CD4-positive, alpha-beta T cell (primary cell): ENCODE measurements at regions not wholly inside any gene's neighbourhood (a gene's known extent, or its start where the extent isn't known, plus 50 kb on each side); places are given as distances from the start of the nearest gene placed in this dataset.

ENCODE experiments used
- ATAC-seq: fragments of 200-7000 bp; cut with Tn5 transposase; one replicate; pipeline ENCODE4 v1.10.0; 2022; ENCODE audit warnings: mild to moderate bottlenecking; ENCODE audit not compliant: poor library complexity
- CTCF ChIA-PET: fragments of 350-600 bp; sonication (Branson Sonifier 250); formaldehyde crosslinking; loops from one replicate; lab custom pipeline; 2021; ENCODE audit warnings: antibody characterized with exemption, inconsistent platforms; lab: Charles Lee
- POLR2A ChIA-PET: fragments of 350-600 bp; sonication (Branson Sonifier 250); formaldehyde crosslinking; loops from one replicate; lab custom pipeline; 2021; ENCODE audit warnings: antibody characterized with exemption, inconsistent platforms; lab: Charles Lee
- DNase-seq, 14 experiments: peaks; one replicate each; pipeline ENCODE4 v3.0.0-alpha.2; 2013 to 2020; ENCODE audit warnings: mixed read lengths in 2 of 14
- H3K27ac ChIP-seq, 2 donors: one replicate each; pipeline versions ENCODE4 v1.5.1 to v1.7.0; 2013; ENCODE audit warnings: low read length in 2 of 2, low read depth in 1 of 2, mild to moderate bottlenecking in 1 of 2
- H3K27me3 ChIP-seq, 2 experiments: 1 replicate in 1 of 2; 2 replicates in 1 of 2; pipeline versions ENCODE4 v1.6.1 to v1.7.0; 2013; ENCODE audit warnings: low read length in 2 of 2, control low read depth in 1 of 2, mild to moderate bottlenecking in 1 of 2, moderate library complexity in 1 of 2; ENCODE audit not compliant: insufficient read depth in 2 of 2, control insufficient read depth in 1 of 2
- H3K36me3 ChIP-seq: one replicate; pipeline ENCODE4 v1.6.1; 2013; ENCODE audit warnings: low read length, control low read depth; ENCODE audit not compliant: insufficient read depth
- H3K4me1 ChIP-seq: one replicate; pipeline ENCODE4 v1.6.1; 2013; ENCODE audit warnings: low read length, control low read depth; ENCODE audit not compliant: insufficient read depth
- H3K4me3 ChIP-seq: one replicate; pipeline ENCODE4 v1.5.1; 2013; ENCODE audit warnings: mild to moderate bottlenecking, low read length, moderate library complexity
- H3K9me3 ChIP-seq, 2 experiments: 1 replicate in 1 of 2; 2 replicates in 1 of 2; pipeline versions ENCODE4 v1.6.1 to v1.7.0; 2013; ENCODE audit warnings: low read length in 2 of 2, mild to moderate bottlenecking in 2 of 2, control low read depth in 1 of 2, moderate library complexity in 1 of 2; ENCODE audit not compliant: control insufficient read depth in 1 of 2, insufficient read depth in 1 of 2
- H3K27ac Mint-ChIP-seq: one replicate; pipeline ENCODE4 v1.8.0; 2020; ENCODE audit warnings: mixed read lengths
- H3K27me3 Mint-ChIP-seq: one replicate; pipeline ENCODE4 v1.8.0; 2021; ENCODE audit warnings: mixed read lengths
- H3K36me3 Mint-ChIP-seq: one replicate; pipeline ENCODE4 v1.8.0; 2021; ENCODE audit warnings: low read depth, mixed read lengths
- H3K4me1 Mint-ChIP-seq: one replicate; pipeline ENCODE4 v1.8.0; 2021; ENCODE audit warnings: low read depth, mixed read lengths
- H3K4me3 Mint-ChIP-seq: one replicate; pipeline ENCODE4 v1.8.0; 2020; ENCODE audit warnings: mild to moderate bottlenecking, mixed read lengths
- H3K9me3 Mint-ChIP-seq: one replicate; pipeline ENCODE4 v1.8.0; 2020; ENCODE audit warnings: mixed read lengths
- intact Hi-C, 2 experiments: fragments of 100-400 bp; cut with DNase I in 1 of 2; cut with micrococcal nuclease in 1 of 2; formaldehyde crosslinking; loops; one replicate each; pipeline versions ENCODE4 v1.15.1 to v1.9.0; 2023 to 2025; cut with DNase I, micrococcal nuclease
- TF ChIP-seq, protein P1 (sequence below): fragments of 200-600 bp; IDR thresholded peaks from one replicate; pipeline ENCODE4 v1.8.0; 2022; ENCODE audit warnings: antibody characterized with exemption, mild to moderate bottlenecking

DNA sequence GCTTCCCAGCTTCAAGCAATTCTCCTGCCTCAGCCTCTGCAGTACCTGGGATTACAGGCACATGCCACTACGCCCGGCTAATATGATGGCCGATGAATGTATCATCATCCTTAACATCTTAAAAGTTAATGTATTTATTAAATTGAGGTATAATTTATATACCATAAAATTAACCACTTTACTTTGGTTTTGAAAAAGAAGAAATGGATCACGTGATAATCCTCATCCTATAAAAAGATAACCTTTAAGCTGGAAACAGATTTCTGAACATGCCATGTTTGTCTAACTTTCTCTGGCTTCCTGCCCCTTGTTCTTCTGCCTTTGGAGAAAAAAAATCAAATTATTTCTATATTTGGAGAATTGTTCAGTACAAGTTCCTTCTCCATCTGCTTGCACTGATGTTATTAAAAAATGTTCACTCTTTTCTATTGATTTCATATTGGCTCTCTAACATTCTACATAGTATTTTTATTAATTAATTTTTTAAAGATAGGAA lies 57.0 kb upstream of the ACTR3 start:
- Histone ChIP-seq H3K4me3 (no peak overlapping the region), H3K4me1 (no peaks in the 10 kb centered on the region), H3K27ac (no peak overlapping the region), H3K36me3 (no peaks in the 10 kb centered on the region), H3K27me3 (no peaks in the 10 kb centered on the region), H3K9me3 (no peaks in the 10 kb centered on the region)
- H3K4me1 Mint-ChIP-seq = no peaks in the 10 kb centered on the region
- ChIA-PET POLR2A (no interaction called here), CTCF (no interaction called here)
- H3K27me3 Mint-ChIP-seq = no peaks in the 10 kb centered on the region
- peaks cover 15% of the 10 kb centered on the region for H3K36me3 Mint-ChIP-seq
- no peak overlapping the region for H3K4me3 Mint-ChIP-seq
- no peak for ATAC-seq
- no peaks in the 10 kb centered on the region for H3K9me3 Mint-ChIP-seq
- DNase-seq = no peak
- intact Hi-C loops = no loop called here
- H3K27ac Mint-ChIP-seq = no peak overlapping the region
- TF ChIP-seq, protein P1, sequence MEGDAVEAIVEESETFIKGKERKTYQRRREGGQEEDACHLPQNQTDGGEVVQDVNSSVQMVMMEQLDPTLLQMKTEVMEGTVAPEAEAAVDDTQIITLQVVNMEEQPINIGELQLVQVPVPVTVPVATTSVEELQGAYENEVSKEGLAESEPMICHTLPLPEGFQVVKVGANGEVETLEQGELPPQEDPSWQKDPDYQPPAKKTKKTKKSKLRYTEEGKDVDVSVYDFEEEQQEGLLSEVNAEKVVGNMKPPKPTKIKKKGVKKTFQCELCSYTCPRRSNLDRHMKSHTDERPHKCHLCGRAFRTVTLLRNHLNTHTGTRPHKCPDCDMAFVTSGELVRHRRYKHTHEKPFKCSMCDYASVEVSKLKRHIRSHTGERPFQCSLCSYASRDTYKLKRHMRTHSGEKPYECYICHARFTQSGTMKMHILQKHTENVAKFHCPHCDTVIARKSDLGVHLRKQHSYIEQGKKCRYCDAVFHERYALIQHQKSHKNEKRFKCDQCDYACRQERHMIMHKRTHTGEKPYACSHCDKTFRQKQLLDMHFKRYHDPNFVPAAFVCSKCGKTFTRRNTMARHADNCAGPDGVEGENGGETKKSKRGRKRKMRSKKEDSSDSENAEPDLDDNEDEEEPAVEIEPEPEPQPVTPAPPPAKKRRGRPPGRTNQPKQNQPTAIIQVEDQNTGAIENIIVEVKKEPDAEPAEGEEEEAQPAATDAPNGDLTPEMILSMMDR = no peak

DNA sequence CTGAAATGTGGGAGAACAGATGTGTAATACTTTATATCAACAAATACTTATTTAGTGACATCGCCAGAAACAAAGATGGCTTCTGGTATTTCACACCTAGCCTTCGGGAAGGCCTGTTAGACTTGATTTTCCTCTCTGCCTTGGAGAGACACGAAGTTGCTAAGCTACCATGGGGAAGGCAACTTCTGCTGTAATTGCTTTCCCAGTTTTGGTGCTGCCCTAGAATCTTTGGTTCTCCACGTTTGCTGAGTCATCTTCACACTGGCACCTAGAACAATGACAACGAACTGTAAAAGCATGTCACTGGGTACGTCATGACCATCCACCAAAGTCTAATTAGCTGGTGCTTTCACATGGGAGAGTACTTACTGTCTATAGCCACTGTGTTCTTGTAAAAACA lies 58.7 kb upstream of the ACTR3 start:
- TF ChIP-seq, protein P1 = no peak
- POLR2A ChIA-PET = no interaction called here
- Histone ChIP-seq H3K9me3 (no peaks in the 10 kb centered on the region), H3K27me3 (no peaks in the 10 kb centered on the region), H3K4me3 (no peak overlapping the region), H3K4me1 (no peaks in the 10 kb centered on the region), H3K27ac (no peak overlapping the region), H3K36me3 (no peaks in the 10 kb centered on the region)
- Mint-ChIP-seq H3K4me1 (no peaks in the 10 kb centered on the region), H3K27me3 (no peaks in the 10 kb centered on the region), H3K27ac (no peak overlapping the region), H3K9me3 (no peaks in the 10 kb centered on the region), H3K4me3 (no peak overlapping the region), H3K36me3 (peaks cover 23% of the 10 kb centered on the region)
- intact Hi-C loops = no loop called here
- ATAC-seq (no peak), DNase-seq (no peak)
- CTCF ChIA-PET = no interaction called here

DNA sequence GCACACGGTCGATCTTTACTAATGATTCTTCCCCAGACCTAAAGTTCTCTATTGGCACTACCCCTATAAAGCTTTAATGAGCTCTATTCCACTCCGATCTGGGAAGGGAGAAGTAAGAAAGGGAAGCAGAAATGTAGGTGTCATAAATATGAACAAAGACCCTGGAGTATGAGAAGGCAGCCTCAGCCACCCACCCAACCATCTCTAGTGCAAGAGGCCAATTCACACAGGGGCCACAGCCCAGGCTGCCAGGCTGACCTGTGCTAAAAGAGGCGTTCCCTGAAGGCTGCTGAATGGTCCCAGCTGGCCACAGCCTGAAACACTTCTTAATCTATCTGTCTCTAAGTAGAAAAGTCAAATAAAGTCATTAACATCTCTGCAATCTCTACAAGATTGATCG lies 60.1 kb upstream of the ACTR3 start:
- no peak overlapping the region for H3K4me3 ChIP-seq
- Mint-ChIP-seq H3K4me1 (no peaks in the 10 kb centered on the region), H3K36me3 (peaks cover 23% of the 10 kb centered on the region), H3K9me3 (no peaks in the 10 kb centered on the region), H3K4me3 (no peak overlapping the region), H3K27me3 (no peaks in the 10 kb centered on the region), H3K27ac (no peak overlapping the region)
- DNase-seq (no peak), ATAC-seq (no peak)
- ChIA-PET CTCF (interaction anchor here (0.7 kb wide), 1 partner anchor 24 kb away, joined by 3 read pairs; no protein-coding TSS in a partner anchor), POLR2A (no interaction called here)
- H3K9me3 ChIP-seq = no peaks in the 10 kb centered on the region
- intact Hi-C loops = no loop called here
- H3K36me3 ChIP-seq = no peaks in the 10 kb centered on the region
- no peak overlapping the region for H3K27ac ChIP-seq
- TF ChIP-seq, protein P1 = no peak
- no peaks in the 10 kb centered on the region for H3K27me3 ChIP-seq
- no peaks in the 10 kb centered on the region for H3K4me1 ChIP-seq
